Tibial artery (tissue), 4 donors: ENCODE measurements at regions not wholly inside any gene's neighbourhood (a gene's known extent, or its start where the extent isn't known, plus 50 kb on each side); places are given as distances from the start of the nearest gene placed in this dataset.

Source experiments
- DNase-seq, 2 donors: peaks; one replicate each; pipeline ENCODE4 v3.0.0-alpha.2; 2019
- H3K27ac ChIP-seq, 2 donors: fragments of 200-600 bp; sonication (generic) in 1 of 2; 1 replicate in 1 of 2; 2 replicates in 1 of 2; pipeline ENCODE4 v1.5.1; 2018 to 2019; ENCODE audit warnings: mild to moderate bottlenecking in 1 of 2
- H3K27me3 ChIP-seq, 2 donors: fragments of 200-600 bp; sonication (generic) in 1 of 2; one replicate each; pipeline versions ENCODE4 v1.5.1 to v1.6.0; 2016 to 2019
- H3K36me3 ChIP-seq, 3 donors: fragments of 200-600 bp; sonication (generic) in 2 of 3; one replicate each; pipeline ENCODE4 v1.5.1; 2016 to 2019; ENCODE audit warnings: mild to moderate bottlenecking in 2 of 3
- H3K4me1 ChIP-seq, 4 donors: fragments of 200-600 bp; sonication (generic) in 2 of 4; 1 replicate in 3 of 4; 2 replicates in 1 of 4; pipeline ENCODE4 v1.5.1; 2016 to 2019
- H3K4me3 ChIP-seq, 2 donors: fragments of 200-600 bp; sonication (generic) in 1 of 2; 1 replicate in 1 of 2; 2 replicates in 1 of 2; pipeline ENCODE4 v1.5.1; 2018 to 2019; ENCODE audit warnings: mild to moderate bottlenecking in 2 of 2
- H3K9me3 ChIP-seq, 3 donors: fragments of 200-600 bp; sonication (generic) in 1 of 3; one replicate each; pipeline ENCODE4 v1.5.1; 2016 to 2019
- intact Hi-C: fragments of 100-400 bp; cut with DNase I; formaldehyde crosslinking; loops from one replicate; pipeline ENCODE4 v1.15.0; 2023; ENCODE audit warnings: low total_unique reads
- TF ChIP-seq, protein P1 (sequence below), 2 experiments: fragments of 200-600 bp in 1 of 2; fragments of 450-650 bp in 1 of 2; IDR thresholded peaks; one replicate each; pipeline ENCODE4 v1.5.1; 2017 to 2019; ENCODE audit warnings: antibody characterized with exemption in 2 of 2, mild to moderate bottlenecking in 1 of 2, moderate library complexity in 1 of 2

DNA sequence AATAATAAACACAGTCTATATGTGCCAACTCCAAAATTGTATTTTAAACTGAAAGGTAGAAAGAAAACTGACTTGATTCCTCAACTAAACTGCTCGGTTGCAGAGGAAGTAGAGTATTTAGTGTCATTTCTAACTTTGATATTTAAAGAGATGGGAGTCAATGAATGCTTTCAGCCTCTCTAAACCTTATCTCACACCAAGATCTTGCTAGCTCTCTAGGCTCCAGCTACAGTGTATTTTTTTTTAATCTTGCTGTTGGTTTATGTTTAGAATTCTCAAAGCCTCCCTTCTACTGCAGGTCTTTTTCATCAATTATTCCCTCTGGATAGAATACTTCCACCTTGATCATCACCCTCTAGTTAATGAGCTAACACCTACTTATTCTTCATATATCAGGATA, 419.4 kb upstream of the ZNF462 start:
- DNase-seq, result no peak
- Histone ChIP-seq H3K9me3 (no peaks in the 10 kb centered on the region), H3K27ac (no peak overlapping the region), H3K36me3 (no peaks in the 10 kb centered on the region), H3K4me3 (no peak overlapping the region), H3K27me3 (no peaks in the 10 kb centered on the region), H3K4me1 (no peaks in the 10 kb centered on the region)
- intact Hi-C loops, result no loop called here
- TF ChIP-seq, protein P1, sequence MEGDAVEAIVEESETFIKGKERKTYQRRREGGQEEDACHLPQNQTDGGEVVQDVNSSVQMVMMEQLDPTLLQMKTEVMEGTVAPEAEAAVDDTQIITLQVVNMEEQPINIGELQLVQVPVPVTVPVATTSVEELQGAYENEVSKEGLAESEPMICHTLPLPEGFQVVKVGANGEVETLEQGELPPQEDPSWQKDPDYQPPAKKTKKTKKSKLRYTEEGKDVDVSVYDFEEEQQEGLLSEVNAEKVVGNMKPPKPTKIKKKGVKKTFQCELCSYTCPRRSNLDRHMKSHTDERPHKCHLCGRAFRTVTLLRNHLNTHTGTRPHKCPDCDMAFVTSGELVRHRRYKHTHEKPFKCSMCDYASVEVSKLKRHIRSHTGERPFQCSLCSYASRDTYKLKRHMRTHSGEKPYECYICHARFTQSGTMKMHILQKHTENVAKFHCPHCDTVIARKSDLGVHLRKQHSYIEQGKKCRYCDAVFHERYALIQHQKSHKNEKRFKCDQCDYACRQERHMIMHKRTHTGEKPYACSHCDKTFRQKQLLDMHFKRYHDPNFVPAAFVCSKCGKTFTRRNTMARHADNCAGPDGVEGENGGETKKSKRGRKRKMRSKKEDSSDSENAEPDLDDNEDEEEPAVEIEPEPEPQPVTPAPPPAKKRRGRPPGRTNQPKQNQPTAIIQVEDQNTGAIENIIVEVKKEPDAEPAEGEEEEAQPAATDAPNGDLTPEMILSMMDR (IDR thresholded peaks at IDR 0.05), result no peak

GRCh38 chr9:106445107-106445506, 417.9 kb upstream of the ZNF462 start:
- TF ChIP-seq, protein P1 (IDR thresholded peaks at IDR 0.05), result no peak
- H3K4me1 ChIP-seq, result no peaks in the 10 kb centered on the region
- intact Hi-C loops, result no loop called here
- no peak for DNase-seq
- H3K9me3 ChIP-seq, result no peaks in the 10 kb centered on the region
- H3K36me3 ChIP-seq, result no peaks in the 10 kb centered on the region
- no peak overlapping the region for H3K4me3 ChIP-seq
- H3K27ac ChIP-seq, result no peak overlapping the region
- no peaks in the 10 kb centered on the region for H3K27me3 ChIP-seq

- Histone ChIP-seq H3K4me3 (no peak overlapping the region), H3K36me3 (no peaks in the 10 kb centered on the region), H3K27me3 (no peaks in the 10 kb centered on the region), H3K27ac (no peak overlapping the region), H3K4me1 (no peaks in the 10 kb centered on the region), H3K9me3 (no peaks in the 10 kb centered on the region)
- TF ChIP-seq, protein P1 (IDR thresholded peaks at IDR 0.05), result no peak
- intact Hi-C loops, result no loop called here
- no peak for DNase-seq
Measured at GRCh38 chr9:106449336-106449927, 413.5 kb upstream of the ZNF462 start.

DNA sequence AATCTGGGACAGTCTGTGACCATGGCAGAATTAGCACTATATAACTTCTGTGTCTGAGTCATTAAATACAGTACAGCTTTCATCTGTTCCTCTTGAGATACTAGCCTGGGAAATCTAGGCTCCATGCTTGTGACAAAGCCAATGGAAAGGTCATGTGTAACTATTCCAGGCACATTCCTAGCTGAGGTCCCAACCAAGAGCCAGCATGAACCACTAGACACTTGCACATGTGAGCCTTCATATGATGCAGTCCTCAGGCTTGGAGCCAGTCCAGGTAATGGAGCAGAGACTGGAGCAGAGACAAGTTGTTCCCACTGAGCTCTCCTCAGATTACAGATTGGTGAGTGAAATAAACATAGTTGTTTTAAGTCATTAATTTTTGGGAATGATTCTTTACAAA, 412.4 kb upstream of the ZNF462 start:
- Histone ChIP-seq H3K9me3 (no peaks in the 10 kb centered on the region), H3K27me3 (no peaks in the 10 kb centered on the region), H3K27ac (no peak overlapping the region), H3K4me1 (no peaks in the 10 kb centered on the region), H3K36me3 (no peaks in the 10 kb centered on the region), H3K4me3 (no peak overlapping the region)
- TF ChIP-seq, protein P1 (IDR thresholded peaks at IDR 0.05), result no peak
- no peak for DNase-seq
- intact Hi-C loops, result no loop called here

DNA sequence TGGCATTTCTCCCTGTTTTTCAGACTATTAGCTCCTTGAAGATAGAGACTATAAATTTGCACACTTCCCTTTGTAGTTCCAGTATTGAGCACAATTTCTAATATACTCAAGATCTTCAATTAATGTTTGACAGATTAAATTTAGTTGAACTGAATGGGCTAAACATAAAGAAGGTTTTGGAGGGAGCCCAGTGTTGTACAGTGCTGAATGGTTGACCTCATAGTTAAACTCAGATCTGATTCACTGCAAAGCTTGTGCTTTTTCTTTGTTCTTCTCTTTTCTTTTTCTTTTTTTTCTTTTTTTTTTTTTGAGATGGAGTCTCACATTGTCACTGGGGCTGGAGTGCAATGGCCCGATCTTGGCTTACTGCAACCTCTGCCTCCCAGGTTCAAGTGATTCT, 411.7 kb upstream of the ZNF462 start:
- H3K9me3 ChIP-seq, result no peaks in the 10 kb centered on the region
- H3K27ac ChIP-seq, result no peak overlapping the region
- no peaks in the 10 kb centered on the region for H3K4me1 ChIP-seq
- TF ChIP-seq, protein P1 (IDR thresholded peaks at IDR 0.05), result no peak
- no peak overlapping the region for H3K4me3 ChIP-seq
- DNase-seq, result no peak
- intact Hi-C loops, result no loop called here
- H3K27me3 ChIP-seq, result no peaks in the 10 kb centered on the region
- no peaks in the 10 kb centered on the region for H3K36me3 ChIP-seq

GRCh38 chr9:106456581-106456980, 406.4 kb upstream of the ZNF462 start:
- no peak overlapping the region for H3K27ac ChIP-seq
- intact Hi-C loops, result no loop called here
- H3K36me3 ChIP-seq, result no peaks in the 10 kb centered on the region
- TF ChIP-seq, protein P1 (IDR thresholded peaks at IDR 0.05), result no peak
- no peak overlapping the region for H3K4me3 ChIP-seq
- no peaks in the 10 kb centered on the region for H3K27me3 ChIP-seq
- H3K4me1 ChIP-seq, result no peaks in the 10 kb centered on the region
- no peaks in the 10 kb centered on the region for H3K9me3 ChIP-seq
- DNase-seq, result no peak
